Umbilical cord (tissue), 1 donor: ENCODE measurements at regions not wholly inside any gene's neighbourhood (a gene's known extent, or its start where the extent isn't known, plus 50 kb on each side); places are given as distances from the start of the nearest gene placed in this dataset.
"Not testable (repeated sequence)": the region's sequence is repeated elsewhere in the genome, so short reads cannot be mapped to it uniquely, and the experiment has no call there.

Source experiments
- DNase-seq: peaks from one replicate; pipeline ENCODE4 v3.0.0-alpha.2; 2015; ENCODE audit warnings: low spot score

DNA sequence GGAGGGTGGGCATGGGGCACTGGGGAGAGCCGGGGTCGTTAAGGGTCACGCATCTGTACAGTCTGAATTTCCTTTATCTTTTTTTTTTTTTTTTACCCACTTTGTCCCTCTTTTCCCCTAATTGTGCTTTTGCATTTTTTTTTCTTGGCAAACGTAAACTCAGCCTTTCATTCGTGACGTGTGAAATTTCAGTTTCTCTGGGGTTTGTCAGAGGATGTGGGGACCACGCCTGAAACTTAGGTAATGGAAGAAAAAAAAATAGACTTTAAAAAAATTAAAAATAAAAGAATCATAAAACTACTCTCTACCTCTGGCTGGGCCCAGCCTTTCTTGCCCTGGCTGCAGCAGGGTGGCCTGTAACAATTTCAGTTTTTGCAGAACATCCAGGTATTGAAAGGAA lies 68.3 kb upstream of the ZNF658 start:
- not testable (repeated sequence) for DNase-seq

GRCh38 chr9:66837242-66837937 lies 63.1 kb upstream of the ZNF658 start:
- DNase-seq = not testable (repeated sequence)
